ENCODE measurements at regions not wholly inside any gene's neighbourhood (a gene's known extent, or its start where the extent isn't known, plus 50 kb on each side); places are given as distances from the start of the nearest gene placed in this dataset.

DNA sequence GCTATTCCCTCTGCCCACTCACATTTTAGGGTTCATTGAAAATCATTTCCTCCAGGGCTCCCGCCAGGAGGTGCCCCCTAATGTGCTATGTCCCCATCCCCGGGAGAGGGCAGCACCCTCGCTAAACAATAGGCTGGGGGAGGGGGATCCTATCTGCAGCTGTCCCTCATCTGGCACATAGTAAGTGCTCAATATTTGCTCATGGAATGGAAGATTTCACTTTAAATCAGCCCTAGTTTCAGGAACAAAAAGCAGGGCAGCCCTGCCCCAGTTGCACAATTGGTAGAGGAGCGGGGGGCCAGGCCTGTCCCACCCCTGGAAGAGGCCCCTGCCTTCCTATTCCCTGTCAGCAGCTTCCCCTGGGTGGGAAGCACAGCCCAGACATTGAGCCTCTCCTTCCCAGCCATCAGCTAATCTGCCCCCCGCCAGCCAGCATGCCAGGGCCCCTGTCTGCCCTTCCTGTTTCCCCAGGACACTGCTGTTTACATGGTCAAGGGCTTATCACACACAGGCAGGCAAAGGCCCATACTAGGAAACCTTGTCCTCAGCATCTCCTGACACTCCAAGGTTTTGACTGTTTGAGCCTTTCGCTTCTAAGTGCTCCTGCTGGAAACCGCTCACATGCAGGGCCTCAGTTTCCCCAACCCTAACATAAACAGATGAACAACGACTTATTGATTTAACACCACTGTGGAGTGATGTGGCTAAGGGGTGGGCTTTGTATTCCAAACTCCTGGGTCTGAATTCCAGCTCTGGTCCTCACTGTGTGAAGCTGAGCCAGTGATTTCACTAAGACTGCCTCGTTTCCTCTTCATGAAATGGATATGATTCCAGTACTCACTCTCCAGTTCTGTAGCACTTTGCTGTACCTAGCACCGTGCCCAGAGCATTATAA is 130.7 kb upstream of the ZMIZ1 start:
- Histone ChIP-seq H3K4me1 (peaks cover 0 to 38% (median 10%) of the 10 kb centered on the region in 9 donors), H3K27me3 (no peaks in the 10 kb centered on the region), H3K36me3 (no peaks in the 10 kb centered on the region), H3K9me3 (peaks cover 0 to 7% (median 0%) of the 10 kb centered on the region in 11 donors), H3K4me3 (no peak overlapping the region), H3K27ac (no peak overlapping the region)
- TF ChIP-seq, protein P1, sequence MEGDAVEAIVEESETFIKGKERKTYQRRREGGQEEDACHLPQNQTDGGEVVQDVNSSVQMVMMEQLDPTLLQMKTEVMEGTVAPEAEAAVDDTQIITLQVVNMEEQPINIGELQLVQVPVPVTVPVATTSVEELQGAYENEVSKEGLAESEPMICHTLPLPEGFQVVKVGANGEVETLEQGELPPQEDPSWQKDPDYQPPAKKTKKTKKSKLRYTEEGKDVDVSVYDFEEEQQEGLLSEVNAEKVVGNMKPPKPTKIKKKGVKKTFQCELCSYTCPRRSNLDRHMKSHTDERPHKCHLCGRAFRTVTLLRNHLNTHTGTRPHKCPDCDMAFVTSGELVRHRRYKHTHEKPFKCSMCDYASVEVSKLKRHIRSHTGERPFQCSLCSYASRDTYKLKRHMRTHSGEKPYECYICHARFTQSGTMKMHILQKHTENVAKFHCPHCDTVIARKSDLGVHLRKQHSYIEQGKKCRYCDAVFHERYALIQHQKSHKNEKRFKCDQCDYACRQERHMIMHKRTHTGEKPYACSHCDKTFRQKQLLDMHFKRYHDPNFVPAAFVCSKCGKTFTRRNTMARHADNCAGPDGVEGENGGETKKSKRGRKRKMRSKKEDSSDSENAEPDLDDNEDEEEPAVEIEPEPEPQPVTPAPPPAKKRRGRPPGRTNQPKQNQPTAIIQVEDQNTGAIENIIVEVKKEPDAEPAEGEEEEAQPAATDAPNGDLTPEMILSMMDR (IDR thresholded peaks at IDR 0.05): peak in 3 of 9 donors; percentile 17 to 33 (median 22)
- 70 to 77% methylated on average over 10 of the region's 10 CpGs for whole genome bisulfite sequencing, 2 donors
- DNase-seq (no peak), ATAC-seq (peak in 1 of 8 donors; percentile 23)
- intact Hi-C loops (cut with DNase I): loop anchor here in 1 of 10 donors (10.0 kb wide), 1 partner anchor 257 kb away; no protein-coding TSS in a partner anchor

DNA sequence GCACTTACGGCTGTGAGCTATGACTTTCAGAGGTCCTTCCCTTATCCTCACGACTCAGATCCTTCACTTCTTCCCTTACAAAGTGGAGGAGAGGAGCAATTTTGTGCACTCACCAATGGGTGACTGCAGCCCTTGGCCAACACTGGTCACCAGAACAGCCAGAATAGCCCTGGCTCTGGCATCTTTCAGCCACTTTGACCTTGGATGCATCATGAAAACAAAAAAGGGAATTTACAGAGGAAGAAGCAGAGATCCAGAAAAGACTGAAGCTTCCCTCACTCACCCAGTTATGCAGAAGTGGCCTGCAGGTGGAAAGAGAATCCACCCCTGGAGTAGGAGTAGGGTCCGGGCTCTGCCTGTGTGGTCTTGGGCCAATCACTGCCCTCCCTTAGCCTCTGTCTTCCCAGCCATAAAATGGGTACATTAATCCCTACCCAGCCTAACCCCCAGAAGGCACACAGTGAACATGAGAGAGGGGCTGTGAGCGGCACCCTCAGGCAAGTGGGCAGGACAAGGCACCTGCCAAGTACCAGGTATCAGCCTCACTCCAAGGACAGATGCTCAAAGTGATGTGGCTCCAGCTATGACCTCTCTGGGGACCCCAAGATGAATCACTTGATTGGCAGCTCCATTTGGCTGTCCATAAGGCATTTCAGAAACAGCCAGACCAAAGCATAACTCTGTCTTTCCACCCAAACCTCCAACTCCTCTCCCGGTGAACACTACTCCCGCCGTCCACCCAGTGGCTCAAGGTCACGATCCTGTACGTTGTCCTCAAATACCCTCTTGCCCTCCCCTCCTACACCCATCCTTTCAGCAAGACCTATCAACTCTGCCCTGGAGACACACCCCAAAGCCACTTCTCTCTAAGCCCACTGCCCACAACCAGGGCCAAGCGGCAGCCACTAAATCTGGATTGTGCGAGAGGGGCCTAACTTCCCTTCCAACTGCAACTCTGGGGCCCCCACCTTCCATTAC is 129.8 kb upstream of the ZMIZ1 start:
- WGBS, 2 donors: 94 to 95% methylated on average over 11 of the region's 11 CpGs
- Histone ChIP-seq H3K9me3 (peaks cover 0 to 11% (median 0%) of the 10 kb centered on the region in 11 donors), H3K27ac (no peak overlapping the region), H3K4me3 (no peak overlapping the region), H3K27me3 (no peaks in the 10 kb centered on the region), H3K4me1 (peaks cover 0 to 38% (median 10%) of the 10 kb centered on the region in 9 donors), H3K36me3 (no peaks in the 10 kb centered on the region)
- intact Hi-C loops (cut with DNase I): loop anchor here in 1 of 10 donors (10.0 kb wide), 1 partner anchor 256 kb away; no protein-coding TSS in a partner anchor
- TF ChIP-seq, protein P1 (IDR thresholded peaks at IDR 0.05): no peak
- DNase-seq (no peak), ATAC-seq (no peak)

- H3K4me3 ChIP-seq: no peak overlapping the region
- intact Hi-C loops (cut with DNase I): no loop called here
- TF ChIP-seq, protein P1 (IDR thresholded peaks at IDR 0.05): no peak
- 72% methylated on average over 4 of the region's 4 CpGs for WGBS, 2 donors
- no peak for ATAC-seq
- H3K27ac ChIP-seq: no peak overlapping the region
- H3K9me3 ChIP-seq: peaks cover 0 to 11% (median 0%) of the 10 kb centered on the region in 11 donors
- no peaks in the 10 kb centered on the region for H3K36me3 ChIP-seq
- H3K27me3 ChIP-seq: no peaks in the 10 kb centered on the region
- H3K4me1 ChIP-seq: peaks cover 6 to 42% (median 15%) of the 10 kb centered on the region in 9 donors
- DNase-seq: no peak
Measured at GRCh38 chr10:78942091-78942501, 126.7 kb upstream of the ZMIZ1 start.
